Fibroblast of pulmonary artery (primary cell): ENCODE measurements at regions not wholly inside any gene's neighbourhood (a gene's known extent, or its start where the extent isn't known, plus 50 kb on each side); places are given as distances from the start of the nearest gene placed in this dataset.

Experiments used
- DNase-seq: peaks from one replicate; pipeline ENCODE4 v3.0.0-alpha.2; 2010; ENCODE audit warnings: low read depth
- H3K4me3 ChIP-seq: replicated peaks from 2 replicates; pipeline ENCODE4 v1.5.1; 2011; ENCODE audit warnings: low read depth, mild to moderate bottlenecking, control low read depth, low read length, moderate library complexity
- CTCF ChIP-seq: IDR thresholded peaks from 2 replicates; pipeline ENCODE4 v1.5.1; 2011; ENCODE audit warnings: mild to moderate bottlenecking, control low read depth, low read length, inconsistent platforms; ENCODE audit errors: missing control alignments

GRCh38 chr6:7664003-7664402, 61.9 kb upstream of the BMP6 start:
- DNase-seq = no peak
- no peak overlapping the region for H3K4me3 ChIP-seq
- TF ChIP-seq CTCF = no peak

GRCh38 chr6:7668936-7669335, 57.0 kb upstream of the BMP6 start:
- no peak for DNase-seq
- no peak overlapping the region for H3K4me3 ChIP-seq
- no peak for TF ChIP-seq CTCF

GRCh38 chr6:7669742-7670141, 56.2 kb upstream of the BMP6 start:
- no peak overlapping the region for H3K4me3 ChIP-seq
- no peak for DNase-seq
- TF ChIP-seq CTCF = no peak

- DNase-seq = peak; percentile 66
- TF ChIP-seq CTCF = no peak
- H3K4me3 ChIP-seq = no peak overlapping the region
These were observed 54.8 kb upstream of the BMP6 start for GRCh38 chr6:7671076-7671475.

GRCh38 chr6:7671581-7671980, 54.3 kb upstream of the BMP6 start:
- no peak for TF ChIP-seq CTCF
- peak; percentile 16 for DNase-seq
- H3K4me3 ChIP-seq = no peak overlapping the region

- DNase-seq = no peak
- no peak overlapping the region for H3K4me3 ChIP-seq
- no peak for TF ChIP-seq CTCF
These were observed 53.5 kb upstream of the BMP6 start for GRCh38 chr6:7672066-7673062.
